ENCODE measurements at regions not wholly inside any gene's neighbourhood (a gene's known extent, or its start where the extent isn't known, plus 50 kb on each side); places are given as distances from the start of the nearest gene placed in this dataset.

- TF ChIP-seq CTCF (conservative IDR thresholded peaks at IDR 0.05) (no peak), EZH2 (IDR thresholded peaks at IDR 0.05; ENCODE audit: low read depth) (no peak)
Measured at GRCh38 chrX:138889149-138889548, 177.6 kb upstream of the FGF13 start.
